ENCODE measurements at regions not wholly inside any gene's neighbourhood (a gene's known extent, or its start where the extent isn't known, plus 50 kb on each side); places are given as distances from the start of the nearest gene placed in this dataset.

GRCh38 chr9:73451003-73451402 is 299.3 kb downstream of the ANXA1 start:
- DNase-seq (ENCODE audit: low read depth in 2 of 2) = no peak

GRCh38 chr9:73459817-73460216 is 308.2 kb downstream of the ANXA1 start:
- no peak for DNase-seq (ENCODE audit: low read depth in 2 of 2)

- DNase-seq (ENCODE audit: low read depth in 2 of 2) = no peak
These were observed 317.1 kb downstream of the ANXA1 start for GRCh38 chr9:73468716-73469115.

GRCh38 chr9:73470766-73471165 is 319.1 kb downstream of the ANXA1 start:
- no peak for DNase-seq (ENCODE audit: low read depth in 2 of 2)

GRCh38 chr9:73474002-73474600 is 322.4 kb downstream of the ANXA1 start:
- no peak for DNase-seq (ENCODE audit: low read depth in 2 of 2)

- DNase-seq (ENCODE audit: low read depth in 2 of 2) = no peak
These were observed 323.0 kb downstream of the ANXA1 start for GRCh38 chr9:73474625-73475024.

GRCh38 chr9:73494894-73495293 is 343.2 kb downstream of the ANXA1 start:
- no peak for DNase-seq (ENCODE audit: low read depth in 2 of 2)

- no peak for DNase-seq (ENCODE audit: low read depth in 2 of 2)
These were observed 346.1 kb downstream of the ANXA1 start for GRCh38 chr9:73497796-73498195.

- no peak for DNase-seq (ENCODE audit: low read depth in 2 of 2)
These were observed 363.6 kb downstream of the ANXA1 start for GRCh38 chr9:73515216-73515615.

GRCh38 chr9:73523391-73523790 is 371.7 kb downstream of the ANXA1 start:
- DNase-seq (ENCODE audit: low read depth in 2 of 2) = no peak

- no peak for DNase-seq (ENCODE audit: low read depth in 2 of 2)
These were observed 373.7 kb downstream of the ANXA1 start for GRCh38 chr9:73525350-73525749.

GRCh38 chr9:73527521-73527920 is 375.9 kb downstream of the ANXA1 start:
- DNase-seq (ENCODE audit: low read depth in 2 of 2) = no peak

- no peak for DNase-seq (ENCODE audit: low read depth in 2 of 2)
These were observed 377.3 kb downstream of the ANXA1 start for GRCh38 chr9:73528926-73529325.

GRCh38 chr9:73529666-73530065 is 378.0 kb downstream of the ANXA1 start:
- DNase-seq (ENCODE audit: low read depth in 2 of 2) = no peak

- no peak for DNase-seq (ENCODE audit: low read depth in 2 of 2)
These were observed 379.4 kb downstream of the ANXA1 start for GRCh38 chr9:73531051-73531532.

GRCh38 chr9:73531658-73532057 is 380.0 kb downstream of the ANXA1 start:
- DNase-seq (ENCODE audit: low read depth in 2 of 2) = no peak

GRCh38 chr9:73532985-73533384 is 381.3 kb downstream of the ANXA1 start:
- no peak for DNase-seq (ENCODE audit: low read depth in 2 of 2)

GRCh38 chr9:73536403-73536802 is 384.7 kb downstream of the ANXA1 start:
- DNase-seq (ENCODE audit: low read depth in 2 of 2) = no peak

- no peak for DNase-seq (ENCODE audit: low read depth in 2 of 2)
These were observed 385.9 kb downstream of the ANXA1 start for GRCh38 chr9:73537561-73537960.

- DNase-seq (ENCODE audit: low read depth in 2 of 2) = no peak
These were observed 388.3 kb downstream of the ANXA1 start for GRCh38 chr9:73539881-73540390.

GRCh38 chr9:73541923-73542322 is 390.3 kb downstream of the ANXA1 start:
- DNase-seq (ENCODE audit: low read depth in 2 of 2) = no peak

- DNase-seq (ENCODE audit: low read depth in 2 of 2) = no peak
These were observed 392.1 kb downstream of the ANXA1 start for GRCh38 chr9:73543727-73544126.

GRCh38 chr9:73548201-73548600 is 396.5 kb downstream of the ANXA1 start:
- no peak for DNase-seq (ENCODE audit: low read depth in 2 of 2)

GRCh38 chr9:73549991-73550390 is 398.3 kb downstream of the ANXA1 start:
- DNase-seq (ENCODE audit: low read depth in 2 of 2) = no peak

Data from stimulated activated CD4-positive, alpha-beta T cell treated with anti-CD3 and anti-CD28 coated beads, Interleukin-1b, Interleukin-23, amount 100 ng/mL, for 1 hour (primary cell).